ENCODE measurements at regions not wholly inside any gene's neighbourhood (a gene's known extent, or its start where the extent isn't known, plus 50 kb on each side); places are given as distances from the start of the nearest gene placed in this dataset.

DNA sequence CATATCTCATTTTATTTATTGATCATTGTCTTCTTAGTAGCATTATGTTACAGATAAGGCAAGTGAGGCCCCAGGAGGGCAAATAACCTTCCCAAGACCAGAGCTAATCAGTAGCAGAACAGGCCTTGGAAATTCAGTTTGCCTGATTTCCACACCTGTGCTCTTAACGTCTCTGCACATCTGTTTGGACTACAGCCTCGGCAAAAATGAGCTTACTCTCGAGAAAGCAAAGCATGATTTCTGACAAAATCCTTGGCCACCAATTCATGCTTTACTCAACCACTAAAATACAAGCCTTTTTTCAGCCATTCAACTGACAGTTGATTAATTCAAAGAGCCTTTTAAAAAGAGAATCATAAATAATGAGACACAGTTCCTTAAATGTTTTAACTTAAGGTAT is 309.3 kb upstream of the HTR2A start:
- Histone ChIP-seq H3K9me3 (ENCODE audit: low read length) (peaks cover 14% of the 10 kb centered on the region), H4K20me1 (ENCODE audit: insufficient read depth, low read length) (no peaks in the 10 kb centered on the region), H3K27ac (ENCODE audit: extremely low read length, insufficient read depth, low read length) (no peak overlapping the region), H3K4me1 (ENCODE audit: insufficient read depth, low read length) (no peaks in the 10 kb centered on the region), H3K9ac (ENCODE audit: insufficient read depth, low read depth, low read length) (no peak overlapping the region), H3K79me2 (ENCODE audit: insufficient read depth, low read length) (no peaks in the 10 kb centered on the region), H2AFZ (ENCODE audit: low read length) (no peak overlapping the region), H3K36me3 (replicated peaks in 1 of 2; ENCODE audit: control insufficient read depth in 1 of 2, insufficient read depth in 2 of 2, low read length in 2 of 2) (no peaks in the 10 kb centered on the region), H3K27me3 (ENCODE audit: control insufficient read depth in 1 of 2, insufficient read depth in 2 of 2, low read length in 2 of 2) (no peaks in the 10 kb centered on the region), H3K4me3 (replicated peaks in 1 of 3; ENCODE audit: insufficient read depth in 1 of 3, low read depth in 2 of 3, low read length in 3 of 3) (no peak overlapping the region), H3K4me2 (ENCODE audit: low read depth, low read length) (no peak overlapping the region)
- WGBS (ENCODE audit: low lambda C conversion rate), result 0% methylated on average over 3 of the region's 3 CpGs
- no peak for TF ChIP-seq HES4 (CRISPR knock-in tag; IDR thresholded peaks at IDR 0.05; ENCODE audit: borderline replicate concordance)
- no peak for TF ChIP-seq ZNF253 (CRISPR knock-in tag; IDR thresholded peaks at IDR 0.05; ENCODE audit: borderline replicate concordance)
- TF ChIP-seq PPARG (CRISPR knock-in tag; conservative IDR thresholded peaks at IDR 0.05), result no peak
- TF ChIP-seq ATF1 (CRISPR knock-in tag; IDR thresholded peaks at IDR 0.05), result no peak
- TF ChIP-seq DMAP1 (CRISPR knock-in tag; IDR thresholded peaks at IDR 0.05), result no peak
- no peak for TF ChIP-seq RFX5 (IDR thresholded peaks at IDR 0.05; ENCODE audit: low read depth, low read length)
- TF ChIP-seq, protein P1, sequence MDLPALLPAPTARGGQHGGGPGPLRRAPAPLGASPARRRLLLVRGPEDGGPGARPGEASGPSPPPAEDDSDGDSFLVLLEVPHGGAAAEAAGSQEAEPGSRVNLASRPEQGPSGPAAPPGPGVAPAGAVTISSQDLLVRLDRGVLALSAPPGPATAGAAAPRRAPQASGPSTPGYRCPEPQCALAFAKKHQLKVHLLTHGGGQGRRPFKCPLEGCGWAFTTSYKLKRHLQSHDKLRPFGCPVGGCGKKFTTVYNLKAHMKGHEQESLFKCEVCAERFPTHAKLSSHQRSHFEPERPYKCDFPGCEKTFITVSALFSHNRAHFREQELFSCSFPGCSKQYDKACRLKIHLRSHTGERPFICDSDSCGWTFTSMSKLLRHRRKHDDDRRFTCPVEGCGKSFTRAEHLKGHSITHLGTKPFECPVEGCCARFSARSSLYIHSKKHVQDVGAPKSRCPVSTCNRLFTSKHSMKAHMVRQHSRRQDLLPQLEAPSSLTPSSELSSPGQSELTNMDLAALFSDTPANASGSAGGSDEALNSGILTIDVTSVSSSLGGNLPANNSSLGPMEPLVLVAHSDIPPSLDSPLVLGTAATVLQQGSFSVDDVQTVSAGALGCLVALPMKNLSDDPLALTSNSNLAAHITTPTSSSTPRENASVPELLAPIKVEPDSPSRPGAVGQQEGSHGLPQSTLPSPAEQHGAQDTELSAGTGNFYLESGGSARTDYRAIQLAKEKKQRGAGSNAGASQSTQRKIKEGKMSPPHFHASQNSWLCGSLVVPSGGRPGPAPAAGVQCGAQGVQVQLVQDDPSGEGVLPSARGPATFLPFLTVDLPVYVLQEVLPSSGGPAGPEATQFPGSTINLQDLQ (CRISPR knock-in tag; IDR thresholded peaks at IDR 0.05), result no peak
- no peak for TF ChIP-seq ZNF816 (CRISPR knock-in tag; IDR thresholded peaks at IDR 0.05; ENCODE audit: borderline replicate concordance)
- no peak for TF ChIP-seq ZNF773 (CRISPR knock-in tag; IDR thresholded peaks at IDR 0.05; ENCODE audit: borderline replicate concordance)
- intact Hi-C loops (cut with micrococcal nuclease; ENCODE audit: unreplicated experiment) (no loop called here), in situ Hi-C loops (cut with HindIII; ENCODE audit: extremely low pct_ligation_motif_present, low pct_unique_long_range_greater_than_20kb) (no loop called here)
- FAIRE-seq (no peak), ATAC-seq (no peak), DNase-seq (ENCODE audit: low spot score) (no peak)
- ChIA-PET CTCF (ENCODE audit: low intra/inter-chr PET ratio, low total read pairs) (no interaction called here), POLR2A (no interaction called here)
- no TSS peak for BruUV-seq (replicated peaks)

Measured in HepG2 (cell line).